HG03159 (cell line): ENCODE measurements at regions not wholly inside any gene's neighbourhood (a gene's known extent, or its start where the extent isn't known, plus 50 kb on each side); places are given as distances from the start of the nearest gene placed in this dataset.

Experiments used
- ATAC-seq: cut with Tn5 transposase; IDR thresholded peaks from one replicate; pipeline ENCODE4 v1.9.1; 2021; ENCODE audit warnings: mild to moderate bottlenecking, moderate library complexity; ENCODE audit not compliant: unreplicated experiment

DNA sequence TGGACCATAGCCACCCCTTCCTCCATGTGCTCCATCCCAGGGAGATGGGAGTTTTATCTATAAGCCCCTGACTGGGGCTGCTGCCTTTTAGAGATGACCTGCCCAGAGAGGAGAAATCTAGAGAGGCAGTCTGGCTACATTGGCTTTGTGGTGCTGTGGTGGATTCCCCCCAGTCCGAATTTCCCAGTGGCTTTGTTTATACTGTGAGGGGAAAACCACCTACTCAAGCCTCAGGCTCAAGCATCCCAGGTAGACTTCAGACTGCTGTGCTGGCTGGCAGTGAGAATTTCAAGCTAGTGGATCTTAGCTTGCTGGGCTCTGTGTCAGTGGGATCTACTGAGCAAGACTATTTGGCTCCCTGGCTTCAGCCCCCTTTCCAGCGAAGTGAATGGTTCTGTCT, 1195.7 kb upstream of the PCDH20 start:
- ATAC-seq = no peak

DNA sequence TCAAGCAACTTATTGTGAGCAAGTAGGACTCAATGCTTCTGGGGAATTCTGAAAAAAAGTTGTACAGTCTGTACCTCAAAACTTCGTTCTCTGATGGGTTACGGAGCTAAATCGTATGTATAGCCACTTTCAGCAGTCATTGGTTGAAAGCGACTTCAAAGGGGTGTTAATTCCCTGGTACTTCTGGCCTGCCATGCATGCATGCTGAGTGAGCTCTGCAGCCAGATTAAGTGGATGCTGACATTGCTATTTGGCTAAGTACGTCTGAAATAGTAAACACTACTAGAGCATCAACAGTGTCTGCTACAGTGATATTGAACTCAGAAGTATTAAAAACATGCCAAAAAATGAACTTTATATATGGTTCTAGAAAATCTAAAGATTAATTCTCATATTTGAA, 1183.1 kb upstream of the PCDH20 start:
- ATAC-seq = no peak

- no peak for ATAC-seq
Observed at GRCh38 chr13:62595976-62596375, 1180.3 kb upstream of the PCDH20 start.

- ATAC-seq = no peak
Observed at GRCh38 chr13:62593804-62594203, 1178.2 kb upstream of the PCDH20 start.

GRCh38 chr13:62583466-62583865, 1167.8 kb upstream of the PCDH20 start:
- no peak for ATAC-seq

DNA sequence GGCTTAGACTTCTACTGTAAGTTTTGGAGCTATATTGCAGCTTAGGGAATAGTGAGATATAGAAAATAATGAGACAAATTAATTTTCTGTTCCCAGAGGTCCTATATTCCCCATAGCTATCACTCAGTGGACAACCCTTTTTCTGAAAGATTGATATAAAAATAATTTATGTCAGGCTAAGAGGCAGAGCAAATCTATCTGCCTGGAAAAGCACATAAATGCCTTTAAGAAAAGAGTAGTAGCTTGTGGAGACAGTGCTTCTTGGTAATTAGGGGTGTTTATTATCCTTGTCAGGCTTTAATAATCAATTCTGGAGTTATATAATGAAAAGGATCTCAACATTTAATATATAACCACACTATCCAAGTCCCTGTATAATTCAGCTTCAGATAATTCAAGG, 1162.8 kb upstream of the PCDH20 start:
- no peak for ATAC-seq

GRCh38 chr13:62564770-62565169, 1149.1 kb upstream of the PCDH20 start:
- no peak for ATAC-seq

DNA sequence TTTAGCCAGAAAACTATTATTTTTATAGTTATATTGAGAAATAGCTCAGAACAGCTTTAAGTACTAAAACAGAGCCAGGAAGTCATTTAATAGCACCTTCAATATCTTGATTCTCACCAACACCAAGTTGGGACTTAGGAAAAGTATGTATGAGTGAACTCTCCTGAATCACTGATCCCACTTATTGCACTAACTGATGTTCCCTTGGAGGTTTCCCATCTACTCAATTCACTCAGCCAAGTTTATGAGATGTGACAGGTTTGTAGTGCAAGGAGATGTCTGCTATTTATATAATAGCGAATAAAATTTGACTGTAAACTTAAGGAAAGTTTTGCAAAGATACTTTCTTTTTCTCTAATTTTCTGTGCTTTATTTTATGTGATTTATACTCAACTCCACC, 1147.6 kb upstream of the PCDH20 start:
- ATAC-seq = no peak

- ATAC-seq = no peak
Observed at GRCh38 chr13:62556978-62557377, 1141.3 kb upstream of the PCDH20 start.

- ATAC-seq = no peak
Observed at GRCh38 chr13:62551588-62551987, 1135.9 kb upstream of the PCDH20 start.

- ATAC-seq = no peak
Observed at GRCh38 chr13:62544928-62545327, 1129.3 kb upstream of the PCDH20 start.

DNA sequence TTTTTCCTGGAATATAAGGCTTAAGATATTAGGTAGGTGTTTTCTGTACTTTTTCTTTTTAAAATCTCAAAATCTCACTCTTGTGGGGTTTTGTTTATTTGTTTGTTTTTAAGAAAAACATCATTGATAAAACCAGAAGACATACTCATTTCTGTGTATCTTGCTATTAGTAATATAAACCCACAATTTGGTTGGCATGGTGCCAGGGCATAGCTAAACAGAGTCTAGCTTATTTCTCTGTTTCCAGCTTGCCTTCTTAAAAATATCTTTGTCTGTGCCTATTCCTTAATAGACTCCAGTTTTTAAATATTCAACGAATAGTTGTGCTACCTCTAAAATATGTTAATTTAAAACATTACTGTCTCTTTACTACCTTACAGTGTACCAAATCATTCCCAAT, 1121.9 kb upstream of the PCDH20 start:
- ATAC-seq = no peak

GRCh38 chr13:62525652-62526051, 1110.0 kb upstream of the PCDH20 start:
- no peak for ATAC-seq

- peak; percentile 55 for ATAC-seq
Observed at GRCh38 chr13:62524498-62524897, 1108.8 kb upstream of the PCDH20 start.

DNA sequence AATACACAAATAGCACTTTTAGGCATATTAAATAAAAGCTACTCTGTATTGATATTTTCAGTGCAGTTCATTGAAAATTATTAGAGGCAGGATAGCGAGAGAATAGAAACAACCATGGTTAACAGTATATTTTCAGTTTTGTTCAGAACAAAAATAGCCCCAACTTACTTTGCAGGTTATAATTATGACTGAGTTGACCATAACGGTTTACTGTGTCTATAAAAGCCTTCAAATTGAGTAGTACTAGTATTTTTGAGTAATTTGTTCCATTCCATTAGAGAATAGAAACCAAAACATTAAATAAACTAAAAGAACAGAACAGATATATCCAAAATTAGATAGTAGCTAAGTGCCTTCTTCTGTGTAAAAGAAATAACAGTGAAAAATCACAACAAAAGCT, 1108.4 kb upstream of the PCDH20 start:
- peak; percentile 84 for ATAC-seq

- peak; percentile 96 for ATAC-seq
Observed at GRCh38 chr13:62512194-62513141, 1096.8 kb upstream of the PCDH20 start.

- no peak for ATAC-seq
Observed at GRCh38 chr13:62510906-62511655, 1095.4 kb upstream of the PCDH20 start.

GRCh38 chr13:62502588-62502987, 1086.9 kb upstream of the PCDH20 start:
- no peak for ATAC-seq

DNA sequence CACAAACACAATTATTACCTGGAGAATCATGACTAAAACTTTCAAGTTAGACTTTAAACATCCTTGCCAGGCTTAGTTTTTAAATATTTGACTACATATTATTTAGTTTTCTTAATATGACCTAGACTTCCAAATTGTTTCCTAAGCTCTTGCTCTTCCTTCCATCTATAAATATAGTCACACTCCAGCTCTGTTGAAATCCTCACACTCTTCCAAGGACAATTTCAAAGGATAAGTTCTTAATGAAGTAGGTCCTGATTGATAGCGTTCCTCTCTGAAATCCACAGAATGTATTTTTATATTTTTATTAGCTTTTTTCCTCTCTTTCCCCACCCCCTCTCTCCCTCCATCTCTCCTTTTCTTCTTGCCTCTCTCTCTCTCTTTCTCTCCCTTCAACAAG, 1074.1 kb upstream of the PCDH20 start:
- ATAC-seq = no peak

DNA sequence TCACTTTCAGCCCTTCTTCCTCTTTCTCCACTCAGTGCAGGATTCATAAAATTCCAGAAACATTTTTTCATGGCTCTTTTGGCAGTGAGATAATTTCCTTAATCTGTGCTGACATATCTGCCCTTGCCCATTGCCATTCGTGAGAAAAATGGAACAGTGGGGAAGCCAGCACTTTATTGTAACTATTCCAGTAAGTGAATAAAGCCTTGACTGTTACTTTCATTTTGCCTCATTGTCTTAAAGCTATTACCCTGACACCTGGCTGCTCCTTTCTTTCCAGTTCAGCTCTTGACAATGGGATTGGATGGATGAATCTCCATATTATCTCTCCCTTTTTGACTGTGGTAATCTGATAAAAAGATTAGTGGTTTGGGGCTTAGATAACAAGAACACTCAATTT, 1068.1 kb upstream of the PCDH20 start:
- no peak for ATAC-seq

DNA sequence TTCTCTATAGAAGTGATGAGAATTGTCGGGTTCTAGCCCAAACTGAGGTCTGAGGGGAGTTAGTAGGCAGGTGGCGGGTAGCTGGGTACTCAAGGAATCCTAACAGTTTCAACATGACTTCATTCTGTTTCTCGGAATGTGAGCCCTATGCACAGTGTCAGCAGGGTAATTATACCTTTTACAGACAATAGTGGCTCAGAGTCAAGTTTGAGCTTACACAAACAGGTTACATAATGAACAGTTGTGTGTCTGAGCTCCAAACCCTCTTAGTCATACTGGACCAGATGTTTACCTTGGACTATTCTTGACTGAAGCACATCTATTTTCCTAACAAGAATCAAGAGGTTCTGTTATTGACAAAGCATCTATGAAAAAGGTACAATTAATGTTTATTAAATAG, 1066.7 kb upstream of the PCDH20 start:
- ATAC-seq = no peak

DNA sequence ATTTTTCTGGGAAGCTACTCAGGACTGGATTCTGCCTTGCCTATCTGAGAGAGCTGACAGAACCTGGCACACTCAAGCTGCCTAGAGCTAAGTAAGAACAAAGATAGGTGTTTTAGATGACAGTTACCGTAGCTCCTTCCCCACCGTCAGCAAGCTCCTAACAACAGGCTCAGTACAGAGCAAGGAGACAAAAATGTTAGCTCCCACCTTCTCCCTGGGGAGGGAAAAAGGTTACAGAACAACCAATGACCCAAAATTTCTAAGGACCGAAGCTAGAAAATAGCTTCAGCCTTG, 1058.2 kb upstream of the PCDH20 start:
- ATAC-seq = no peak
